GM21576 (cell line): ENCODE measurements at regions not wholly inside any gene's neighbourhood (a gene's known extent, or its start where the extent isn't known, plus 50 kb on each side); places are given as distances from the start of the nearest gene placed in this dataset.

Experiments
- ATAC-seq: cut with Tn5 transposase; IDR thresholded peaks from one replicate; pipeline ENCODE4 v1.9.1; 2021; ENCODE audit warnings: mild to moderate bottlenecking, moderate library complexity; ENCODE audit not compliant: unreplicated experiment

DNA sequence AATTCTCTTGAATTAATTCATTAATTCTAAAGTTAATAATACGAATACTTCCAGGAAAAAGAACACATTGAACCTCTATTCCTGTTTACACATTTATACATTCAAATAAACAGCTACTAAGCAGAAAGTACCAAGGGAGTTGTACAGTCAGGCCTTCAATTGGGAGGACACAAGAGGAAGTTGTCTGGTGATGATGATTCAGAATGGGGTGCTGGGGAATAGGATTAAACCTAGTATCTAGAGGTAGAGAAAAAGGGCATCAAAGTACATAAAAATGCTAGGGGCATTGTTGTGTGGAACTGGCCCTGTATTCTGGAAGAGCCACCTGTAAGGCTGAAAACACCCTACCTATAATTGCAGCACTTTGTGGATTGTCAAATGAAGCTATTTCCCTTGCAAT, 71.7 kb upstream of the MROH9 start:
- no peak for ATAC-seq

- ATAC-seq, result no peak
These were observed 71.1 kb upstream of the MROH9 start for GRCh38 chr1:170864238-170864637.

DNA sequence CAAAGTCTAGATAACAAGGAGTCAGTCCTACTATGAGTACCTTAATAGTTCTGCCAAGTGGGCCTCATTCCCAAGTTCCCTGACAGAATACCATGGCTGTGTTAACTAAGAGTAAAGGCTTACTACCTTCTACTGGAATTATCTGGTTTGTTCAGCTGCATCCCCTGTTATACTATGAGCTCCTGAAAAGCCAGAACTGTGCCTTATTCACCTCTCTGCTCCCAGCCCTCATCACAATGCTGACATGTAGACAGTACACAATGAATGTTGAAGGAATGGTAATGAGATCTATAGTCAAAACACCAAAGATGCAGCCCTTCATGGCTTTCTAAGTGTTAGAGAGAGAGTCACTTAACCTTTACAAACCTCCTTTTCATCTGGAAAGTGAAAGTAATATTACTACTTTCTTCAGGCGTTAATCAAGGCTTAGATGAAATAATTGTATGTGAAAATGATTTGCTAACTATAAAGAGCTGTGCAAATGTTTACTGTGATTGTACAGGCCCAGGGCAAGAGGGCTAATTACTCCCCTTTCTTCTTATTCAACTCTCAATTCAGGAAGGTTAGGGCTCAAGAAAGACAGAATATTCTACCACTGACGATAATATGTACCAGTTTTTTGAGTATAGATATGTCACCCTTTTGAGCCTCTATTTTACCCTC, 70.3 kb upstream of the MROH9 start:
- no peak for ATAC-seq

DNA sequence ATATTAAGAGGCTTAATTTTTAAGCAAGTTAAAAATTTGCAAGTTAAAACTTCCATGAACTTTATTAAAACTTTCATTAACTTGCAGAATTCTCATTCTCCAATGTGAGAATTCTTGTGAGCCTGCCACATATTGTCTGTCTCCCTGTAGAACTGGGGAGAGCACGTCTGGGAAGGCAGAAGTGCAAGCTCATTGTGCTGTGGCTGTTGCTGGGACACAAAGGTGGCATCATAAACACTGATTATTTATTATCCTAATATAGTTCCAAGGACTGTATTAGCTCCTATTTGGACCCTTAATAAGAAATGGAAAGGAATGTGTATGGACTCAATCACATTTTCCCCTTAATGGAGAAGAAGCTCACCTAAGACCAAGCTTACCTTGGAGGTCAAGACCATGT, 68.7 kb upstream of the MROH9 start:
- no peak for ATAC-seq

GRCh38 chr1:170871868-170872267, 63.5 kb upstream of the MROH9 start:
- no peak for ATAC-seq

- peak; percentile 94 for ATAC-seq
These were observed 62.7 kb upstream of the MROH9 start for GRCh38 chr1:170872663-170873062.

GRCh38 chr1:170874671-170875070, 60.7 kb upstream of the MROH9 start:
- ATAC-seq, result no peak

- no peak for ATAC-seq
These were observed 53.8 kb upstream of the MROH9 start for GRCh38 chr1:170881268-170882265.
